ENCODE measurements at regions not wholly inside any gene's neighbourhood (a gene's known extent, or its start where the extent isn't known, plus 50 kb on each side); places are given as distances from the start of the nearest gene placed in this dataset.

DNA sequence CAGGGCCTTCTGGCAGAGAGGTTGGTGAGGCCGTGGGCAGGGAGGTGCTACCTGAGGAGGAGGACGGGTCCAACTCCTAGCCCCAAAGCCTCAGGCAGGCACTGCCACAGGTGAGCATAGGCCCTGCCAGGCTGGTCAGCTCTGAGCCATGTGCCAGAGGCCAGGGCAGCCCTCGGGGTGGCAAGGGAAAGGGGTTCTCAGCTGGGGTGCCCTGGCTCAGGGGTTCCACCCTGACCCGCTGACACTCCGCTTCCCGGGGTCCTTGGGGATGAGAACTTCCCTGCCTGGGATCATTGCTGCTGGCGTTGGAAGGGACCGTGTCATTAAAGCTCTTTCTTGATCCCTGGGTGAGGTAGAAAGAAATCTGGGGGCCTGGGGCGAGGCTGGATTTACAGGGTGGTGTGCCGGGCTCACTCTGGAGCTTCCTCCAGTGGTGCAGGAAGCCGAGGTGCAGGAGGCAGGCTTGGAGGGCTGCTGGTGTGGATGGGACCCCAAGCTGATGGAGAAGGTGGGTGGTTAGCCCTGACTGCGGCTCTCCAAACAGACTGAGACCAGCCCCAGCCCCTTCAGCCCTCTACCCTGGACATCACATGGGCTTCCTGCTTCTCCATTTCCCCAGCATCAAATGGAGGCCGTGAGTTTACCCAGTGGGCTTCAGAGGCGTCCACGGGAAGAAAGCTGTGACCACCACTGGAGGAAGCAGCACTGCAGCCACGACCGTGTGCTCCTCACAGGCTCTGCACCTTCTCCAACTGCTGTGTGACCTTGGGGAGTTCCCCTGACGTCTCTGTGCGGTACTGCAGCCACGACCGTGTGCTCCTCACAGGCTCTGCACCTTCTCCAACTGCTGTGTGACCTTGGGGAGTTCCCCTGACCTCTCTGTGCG is 295.2 kb downstream of the NDUFA10 start:
- H3K9me3 ChIP-seq (ENCODE audit: low read length) = no peaks in the 10 kb centered on the region
- H3K27ac ChIP-seq (ENCODE audit: low read depth, low read length) = no peak overlapping the region
- H3K4me3 Mint-ChIP-seq = no peak overlapping the region
- no peaks in the 10 kb centered on the region for H3K9me3 Mint-ChIP-seq
- H3K4me3 ChIP-seq (ENCODE audit: low read length) = no peak overlapping the region
- no peaks in the 10 kb centered on the region for H3K36me3 ChIP-seq (ENCODE audit: insufficient read depth, low read length)
- H3K4me1 Mint-ChIP-seq = peaks cover 0 to 7% (median 4%) of the 10 kb centered on the region in 3 donors
- no peaks in the 10 kb centered on the region for H3K36me3 Mint-ChIP-seq
- H3K4me1 ChIP-seq (ENCODE audit: insufficient read depth, low read length) = no peaks in the 10 kb centered on the region
- peaks cover 2 to 10% of the 10 kb centered on the region in 2 donors for H3K27me3 Mint-ChIP-seq
- ChIA-PET POLR2A (no interaction called here), CTCF (no interaction called here)
- peak overlapping the region in 1 of 8 donors; percentile 88 for H3K27ac Mint-ChIP-seq
- peak in 1 of 5 donors; percentile 45 for DNase-seq
- no peaks in the 10 kb centered on the region for H3K27me3 ChIP-seq (ENCODE audit: insufficient read depth, low read length, poor library complexity, severe bottlenecking)

DNA sequence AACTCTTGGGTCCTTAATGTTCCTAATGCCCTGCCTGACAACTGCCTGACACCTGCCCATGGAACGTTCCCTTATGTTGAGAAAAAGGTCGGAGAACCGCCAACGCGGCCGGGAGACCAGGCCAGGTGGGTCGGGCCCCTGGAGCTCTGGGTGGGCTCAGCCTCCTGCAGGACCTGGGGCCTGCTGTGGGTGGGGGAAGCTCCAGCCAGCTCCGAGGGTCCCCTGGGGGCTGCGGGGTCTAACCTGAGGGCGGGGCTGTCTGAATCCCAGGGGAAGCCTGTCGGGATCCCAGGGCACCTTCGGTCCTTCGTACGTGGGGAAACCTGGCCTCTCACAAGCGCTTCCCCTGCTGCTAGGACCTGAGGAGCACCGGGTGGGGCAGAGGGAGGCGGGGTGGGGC is 296.0 kb downstream of the NDUFA10 start:
- Mint-ChIP-seq H3K4me1 (peaks cover 0 to 7% (median 4%) of the 10 kb centered on the region in 3 donors), H3K4me3 (no peak overlapping the region), H3K27ac (no peak overlapping the region), H3K27me3 (peaks cover 2 to 10% of the 10 kb centered on the region in 2 donors), H3K36me3 (no peaks in the 10 kb centered on the region), H3K9me3 (no peaks in the 10 kb centered on the region)
- CTCF ChIA-PET = no interaction called here
- Histone ChIP-seq H3K9me3 (ENCODE audit: low read length) (no peaks in the 10 kb centered on the region), H3K27me3 (ENCODE audit: insufficient read depth, low read length, poor library complexity, severe bottlenecking) (no peaks in the 10 kb centered on the region), H3K27ac (ENCODE audit: low read depth, low read length) (no peak overlapping the region), H3K36me3 (ENCODE audit: insufficient read depth, low read length) (no peaks in the 10 kb centered on the region), H3K4me1 (ENCODE audit: insufficient read depth, low read length) (no peaks in the 10 kb centered on the region), H3K4me3 (ENCODE audit: low read length) (no peak overlapping the region)
- POLR2A ChIA-PET = no interaction called here
- peak in 1 of 5 donors; percentile 37 for DNase-seq

DNA sequence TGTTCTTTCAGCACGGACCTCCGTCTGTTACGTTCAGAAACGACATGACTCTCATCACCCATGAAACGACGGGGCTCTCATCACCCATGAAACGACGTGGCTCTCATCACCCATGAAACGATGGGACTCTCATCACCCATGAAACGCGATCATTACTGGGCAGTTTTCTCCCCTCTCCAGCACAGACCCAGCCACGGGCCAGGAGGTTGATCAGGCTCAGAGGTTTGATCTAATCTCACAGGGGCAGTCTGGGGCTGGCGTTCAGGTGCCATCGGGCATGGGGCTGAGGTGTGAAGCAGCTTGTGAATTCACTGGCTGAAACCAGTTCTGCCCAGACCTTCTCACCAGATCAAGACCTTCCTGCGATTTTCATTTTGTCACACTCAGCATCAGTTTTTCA is 296.4 kb downstream of the NDUFA10 start:
- H3K27ac ChIP-seq (ENCODE audit: low read depth, low read length) = no peak overlapping the region
- H3K4me3 Mint-ChIP-seq = peak overlapping the region in 1 of 7 donors; percentile 11
- H3K36me3 Mint-ChIP-seq = no peaks in the 10 kb centered on the region
- no peaks in the 10 kb centered on the region for H3K4me1 ChIP-seq (ENCODE audit: insufficient read depth, low read length)
- no peaks in the 10 kb centered on the region for H3K27me3 ChIP-seq (ENCODE audit: insufficient read depth, low read length, poor library complexity, severe bottlenecking)
- H3K27ac Mint-ChIP-seq = peak overlapping the region in 1 of 8 donors; percentile 70
- H3K4me1 Mint-ChIP-seq = peaks cover 0 to 7% (median 4%) of the 10 kb centered on the region in 3 donors
- POLR2A ChIA-PET = no interaction called here
- H3K36me3 ChIP-seq (ENCODE audit: insufficient read depth, low read length) = no peaks in the 10 kb centered on the region
- H3K27me3 Mint-ChIP-seq = peaks cover 2 to 10% of the 10 kb centered on the region in 2 donors
- CTCF ChIA-PET = no interaction called here
- DNase-seq = peak in 1 of 5 donors; percentile 37
- no peak overlapping the region for H3K4me3 ChIP-seq (ENCODE audit: low read length)
- no peaks in the 10 kb centered on the region for H3K9me3 Mint-ChIP-seq
- no peaks in the 10 kb centered on the region for H3K9me3 ChIP-seq (ENCODE audit: low read length)

DNA sequence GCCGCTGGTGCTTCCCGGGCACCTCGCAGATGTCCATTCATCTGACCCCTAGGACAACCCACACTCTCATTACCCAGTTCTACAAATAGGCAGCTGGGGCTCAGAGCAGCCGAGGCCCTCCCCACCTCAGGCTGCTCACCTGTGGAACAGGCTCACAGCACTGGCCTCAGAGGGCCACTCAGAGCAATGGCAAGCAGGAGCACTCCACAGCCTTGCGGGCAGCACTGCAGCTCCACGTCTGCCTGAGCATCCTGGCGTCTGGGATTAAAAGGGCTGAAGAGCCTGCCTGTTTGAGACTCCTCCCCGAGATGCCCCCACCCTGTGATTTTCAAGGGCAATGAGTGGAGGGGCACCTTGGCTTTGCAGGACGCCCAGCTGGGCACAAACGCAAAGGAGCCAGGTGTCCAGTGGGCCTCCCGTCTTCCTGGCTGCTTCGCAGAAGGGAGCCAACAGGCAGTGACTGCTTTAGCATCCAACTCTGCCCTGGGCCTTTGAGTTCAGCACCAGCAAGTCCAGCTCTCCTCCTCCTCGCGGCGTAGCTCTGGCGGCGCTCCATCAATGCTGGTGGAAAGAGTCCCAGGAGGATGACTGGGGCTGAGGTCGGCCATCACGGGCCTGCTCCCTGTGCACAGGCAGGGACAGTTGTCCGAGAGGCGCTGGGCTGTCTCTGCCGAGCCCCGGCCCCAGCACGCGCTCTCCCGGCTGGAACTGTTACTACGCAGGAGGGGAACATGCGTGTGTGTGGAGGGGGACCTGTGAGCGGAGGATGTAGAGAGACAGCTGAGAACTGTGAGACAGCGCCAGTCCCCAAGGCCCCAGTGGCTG is 297.2 kb downstream of the NDUFA10 start:
- ChIA-PET CTCF (no interaction called here), POLR2A (no interaction called here)
- Histone ChIP-seq H3K27ac (ENCODE audit: low read depth, low read length) (no peak overlapping the region), H3K27me3 (ENCODE audit: insufficient read depth, low read length, poor library complexity, severe bottlenecking) (no peaks in the 10 kb centered on the region), H3K36me3 (ENCODE audit: insufficient read depth, low read length) (no peaks in the 10 kb centered on the region), H3K4me3 (ENCODE audit: low read length) (no peak overlapping the region), H3K9me3 (ENCODE audit: low read length) (no peaks in the 10 kb centered on the region), H3K4me1 (ENCODE audit: insufficient read depth, low read length) (no peaks in the 10 kb centered on the region)
- H3K4me1 Mint-ChIP-seq = peaks cover 0 to 7% (median 4%) of the 10 kb centered on the region in 3 donors
- peaks cover 2 to 10% of the 10 kb centered on the region in 2 donors for H3K27me3 Mint-ChIP-seq
- H3K36me3 Mint-ChIP-seq = no peaks in the 10 kb centered on the region
- no peaks in the 10 kb centered on the region for H3K9me3 Mint-ChIP-seq
- H3K4me3 Mint-ChIP-seq = no peak overlapping the region
- no peak overlapping the region for H3K27ac Mint-ChIP-seq
- peak in 1 of 5 donors; percentile 28 for DNase-seq

DNA sequence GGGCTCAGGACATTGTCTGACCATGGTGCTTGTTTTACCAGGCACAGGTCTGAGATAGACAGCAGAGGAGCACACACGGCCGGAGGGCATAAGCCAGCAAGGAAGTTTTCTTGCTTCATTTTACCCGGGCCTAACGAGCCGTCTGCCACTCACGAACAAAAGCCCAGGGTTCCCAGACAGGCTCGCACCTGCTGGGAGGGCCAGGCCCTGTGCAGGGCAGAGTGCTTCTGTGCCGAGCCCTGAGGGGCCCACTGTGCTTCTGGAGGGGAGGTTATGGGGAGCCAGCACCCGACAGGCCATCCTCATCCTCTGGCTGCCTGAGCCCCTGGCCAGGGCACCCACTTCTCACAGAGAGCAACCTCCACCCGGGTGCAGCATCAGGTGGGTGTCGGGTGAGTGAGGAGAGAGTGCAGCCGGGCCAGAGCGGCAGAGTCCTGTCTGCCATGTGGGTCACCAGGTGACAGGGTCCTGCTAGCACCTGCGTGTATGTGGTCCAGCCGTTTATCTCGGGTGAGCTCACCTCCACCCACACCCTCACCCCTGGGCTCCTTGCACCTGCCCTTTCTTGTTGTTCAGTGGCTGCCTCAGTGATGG is 297.9 kb downstream of the NDUFA10 start:
- H3K4me3 Mint-ChIP-seq = no peak overlapping the region
- H3K27ac Mint-ChIP-seq = no peak overlapping the region
- Histone ChIP-seq H3K36me3 (ENCODE audit: insufficient read depth, low read length) (no peaks in the 10 kb centered on the region), H3K4me1 (ENCODE audit: insufficient read depth, low read length) (no peaks in the 10 kb centered on the region), H3K27ac (ENCODE audit: low read depth, low read length) (no peak overlapping the region), H3K27me3 (ENCODE audit: insufficient read depth, low read length, poor library complexity, severe bottlenecking) (no peaks in the 10 kb centered on the region), H3K9me3 (ENCODE audit: low read length) (no peaks in the 10 kb centered on the region), H3K4me3 (ENCODE audit: low read length) (no peak overlapping the region)
- H3K36me3 Mint-ChIP-seq = no peaks in the 10 kb centered on the region
- H3K9me3 Mint-ChIP-seq = no peaks in the 10 kb centered on the region
- DNase-seq = peak in 1 of 5 donors; percentile 20
- ChIA-PET POLR2A (no interaction called here), CTCF (no interaction called here)
- peaks cover 2 to 10% of the 10 kb centered on the region in 2 donors for H3K27me3 Mint-ChIP-seq
- peaks cover 0 to 7% (median 4%) of the 10 kb centered on the region in 3 donors for H3K4me1 Mint-ChIP-seq

DNA sequence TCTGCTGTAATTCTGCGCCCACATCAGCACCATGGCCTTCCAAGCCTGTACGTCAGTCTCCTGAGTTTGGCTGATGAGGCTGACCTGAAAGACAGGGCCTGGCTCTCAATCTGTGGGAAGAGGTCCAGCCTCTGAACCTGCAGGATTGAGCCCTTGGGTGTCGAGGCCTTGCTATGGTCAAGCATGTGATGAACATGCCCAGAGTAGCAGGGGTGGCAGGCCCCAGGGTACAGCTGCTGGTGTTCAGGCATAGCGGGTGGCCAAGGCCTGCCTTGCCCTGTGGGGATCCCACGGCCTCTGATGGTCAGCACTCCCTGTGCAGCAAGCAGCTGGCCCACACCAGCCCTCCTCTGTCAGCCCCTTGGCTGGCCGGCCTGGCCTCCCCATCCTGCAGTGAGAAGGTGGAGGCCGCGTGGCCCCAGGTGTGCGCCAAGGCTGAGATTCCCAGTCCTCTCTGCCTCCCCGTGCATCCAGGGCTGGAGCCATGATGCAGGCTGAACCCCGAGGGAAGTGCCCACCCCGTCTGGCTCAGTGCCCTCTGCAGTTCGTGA is 298.4 kb downstream of the NDUFA10 start:
- Histone ChIP-seq H3K27ac (ENCODE audit: low read depth, low read length) (no peak overlapping the region), H3K9me3 (ENCODE audit: low read length) (no peaks in the 10 kb centered on the region), H3K36me3 (ENCODE audit: insufficient read depth, low read length) (no peaks in the 10 kb centered on the region), H3K4me3 (ENCODE audit: low read length) (no peak overlapping the region), H3K4me1 (ENCODE audit: insufficient read depth, low read length) (no peaks in the 10 kb centered on the region), H3K27me3 (ENCODE audit: insufficient read depth, low read length, poor library complexity, severe bottlenecking) (no peaks in the 10 kb centered on the region)
- peaks cover 2 to 10% of the 10 kb centered on the region in 2 donors for H3K27me3 Mint-ChIP-seq
- H3K9me3 Mint-ChIP-seq = no peaks in the 10 kb centered on the region
- POLR2A ChIA-PET = no interaction called here
- CTCF ChIA-PET = no interaction called here
- H3K27ac Mint-ChIP-seq = no peak overlapping the region
- no peaks in the 10 kb centered on the region for H3K36me3 Mint-ChIP-seq
- no peak for DNase-seq
- no peak overlapping the region for H3K4me3 Mint-ChIP-seq
- peaks cover 0 to 7% (median 4%) of the 10 kb centered on the region in 3 donors for H3K4me1 Mint-ChIP-seq

DNA sequence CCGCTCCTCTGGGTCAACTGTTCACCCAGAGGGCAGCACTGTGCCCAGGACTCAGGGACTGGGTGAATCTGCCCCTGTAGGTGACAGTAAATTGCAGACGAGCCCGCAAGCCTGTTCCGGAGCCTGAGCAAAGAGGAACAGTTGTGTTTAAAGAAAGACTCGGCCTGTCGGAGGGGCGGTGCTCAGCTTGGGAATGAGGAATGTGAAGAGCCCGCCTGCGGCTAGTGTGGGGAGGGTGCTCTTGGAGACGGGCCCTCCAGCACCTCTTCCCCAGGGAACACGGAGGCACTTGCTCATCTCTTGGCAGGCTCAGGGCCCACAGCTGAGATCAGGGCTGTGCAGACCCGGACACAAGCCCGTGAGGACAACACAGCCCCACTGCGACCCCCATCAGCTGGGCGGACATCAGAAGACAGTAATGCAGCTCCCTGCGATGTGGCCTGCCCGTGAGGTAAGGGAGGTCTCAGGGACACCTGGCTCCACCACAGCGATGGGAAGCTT is 299.0 kb downstream of the NDUFA10 start:
- ChIA-PET POLR2A (no interaction called here), CTCF (no interaction called here)
- Mint-ChIP-seq H3K27ac (peak overlapping the region in 1 of 8 donors; percentile 33), H3K36me3 (no peaks in the 10 kb centered on the region), H3K4me3 (no peak overlapping the region), H3K27me3 (peaks cover 2 to 5% of the 10 kb centered on the region in 2 donors), H3K4me1 (peaks cover 0 to 7% (median 4%) of the 10 kb centered on the region in 3 donors), H3K9me3 (no peaks in the 10 kb centered on the region)
- no peak overlapping the region for H3K27ac ChIP-seq (ENCODE audit: low read depth, low read length)
- no peaks in the 10 kb centered on the region for H3K4me1 ChIP-seq (ENCODE audit: insufficient read depth, low read length)
- no peaks in the 10 kb centered on the region for H3K27me3 ChIP-seq (ENCODE audit: insufficient read depth, low read length, poor library complexity, severe bottlenecking)
- H3K9me3 ChIP-seq (ENCODE audit: low read length) = no peaks in the 10 kb centered on the region
- no peaks in the 10 kb centered on the region for H3K36me3 ChIP-seq (ENCODE audit: insufficient read depth, low read length)
- no peak for DNase-seq
- no peak overlapping the region for H3K4me3 ChIP-seq (ENCODE audit: low read length)

Data from CD8-positive, alpha-beta memory T cell (primary cell).